ENCODE measurements at regions not wholly inside any gene's neighbourhood (a gene's known extent, or its start where the extent isn't known, plus 50 kb on each side); places are given as distances from the start of the nearest gene placed in this dataset.

GRCh38 chr5:61270510-61271165 is 61.4 kb upstream of the ZSWIM6 start:
- H3K4me3 ChIP-seq (ENCODE audit: low read depth, low read length) = no peak overlapping the region
- no peak for TF ChIP-seq CTCF (conservative IDR thresholded peaks at IDR 0.05; ENCODE audit: low read depth, low read length)
- no peak for DNase-seq (ENCODE audit: low read depth)

GRCh38 chr5:61272688-61273087 is 59.4 kb upstream of the ZSWIM6 start:
- H3K4me3 ChIP-seq (ENCODE audit: low read depth, low read length) = no peak overlapping the region
- TF ChIP-seq CTCF (conservative IDR thresholded peaks at IDR 0.05; ENCODE audit: low read depth, low read length) = no peak
- no peak for DNase-seq (ENCODE audit: low read depth)

- no peak for TF ChIP-seq CTCF (conservative IDR thresholded peaks at IDR 0.05; ENCODE audit: low read depth, low read length)
- H3K4me3 ChIP-seq (ENCODE audit: low read depth, low read length) = no peak overlapping the region
- no peak for DNase-seq (ENCODE audit: low read depth)
These were observed 58.6 kb upstream of the ZSWIM6 start for GRCh38 chr5:61273279-61273975.

- no peak for TF ChIP-seq CTCF (conservative IDR thresholded peaks at IDR 0.05; ENCODE audit: low read depth, low read length)
- no peak overlapping the region for H3K4me3 ChIP-seq (ENCODE audit: low read depth, low read length)
- DNase-seq (ENCODE audit: low read depth) = peak; percentile 61
These were observed 57.5 kb upstream of the ZSWIM6 start for GRCh38 chr5:61274511-61274911.

GRCh38 chr5:61275841-61276240 is 56.2 kb upstream of the ZSWIM6 start:
- H3K4me3 ChIP-seq (ENCODE audit: low read depth, low read length) = no peak overlapping the region
- DNase-seq (ENCODE audit: low read depth) = peak; percentile 72
- TF ChIP-seq CTCF (conservative IDR thresholded peaks at IDR 0.05; ENCODE audit: low read depth, low read length) = no peak

GRCh38 chr5:61277190-61277589 is 54.9 kb upstream of the ZSWIM6 start:
- H3K4me3 ChIP-seq (ENCODE audit: low read depth, low read length) = no peak overlapping the region
- DNase-seq (ENCODE audit: low read depth) = peak; percentile 69
- peak; percentile 59 for TF ChIP-seq CTCF (conservative IDR thresholded peaks at IDR 0.05; ENCODE audit: low read depth, low read length)

- H3K4me3 ChIP-seq (ENCODE audit: low read depth, low read length) = no peak overlapping the region
- DNase-seq (ENCODE audit: low read depth) = no peak
- TF ChIP-seq CTCF (conservative IDR thresholded peaks at IDR 0.05; ENCODE audit: low read depth, low read length) = no peak
These were observed 54.3 kb upstream of the ZSWIM6 start for GRCh38 chr5:61277781-61278180.
